BLaER1 (cell line): ENCODE measurements at regions not wholly inside any gene's neighbourhood (a gene's known extent, or its start where the extent isn't known, plus 50 kb on each side); places are given as distances from the start of the nearest gene placed in this dataset.

Experiments used
- H3K27ac ChIP-seq: shearing (Covaris generic); formaldehyde crosslinking; 2 replicates; pipeline ENCODE4 v1.8.1; 2022
- H3K27me3 ChIP-seq: shearing (Covaris generic); formaldehyde crosslinking; 2 replicates; pipeline ENCODE4 v1.8.1; 2022
- H3K36me3 ChIP-seq: shearing (Covaris generic); formaldehyde crosslinking; 2 replicates; pipeline ENCODE4 v1.8.1; 2022
- H3K4me1 ChIP-seq: shearing (Covaris generic); formaldehyde crosslinking; 2 replicates; pipeline ENCODE4 v1.8.1; 2022
- H3K4me2 ChIP-seq: shearing (Covaris generic); formaldehyde crosslinking; 2 replicates; pipeline ENCODE4 v1.8.1; 2022
- H3K4me3 ChIP-seq: shearing (Covaris generic); formaldehyde crosslinking; 2 replicates; pipeline ENCODE4 v1.8.1; 2022
- H3K9ac ChIP-seq: shearing (Covaris generic); formaldehyde crosslinking; 2 replicates; pipeline ENCODE4 v1.8.1; 2022
- H3K9me3 ChIP-seq: shearing (Covaris generic); formaldehyde crosslinking; 2 replicates; pipeline ENCODE4 v1.8.1; 2022
- H4K20me1 ChIP-seq: shearing (Covaris generic); formaldehyde crosslinking; 2 replicates; pipeline ENCODE4 v1.8.1; 2022
- Cebpa-rat ChIP-seq: shearing (Covaris generic); IDR thresholded peaks from 2 replicates; pipeline ENCODE4 v1.8.1; 2022

GRCh38 chr1:90809093-90809492, 92.0 kb upstream of the BARHL2 start:
- H3K4me1 ChIP-seq, result no peaks in the 10 kb centered on the region
- no peak for TF ChIP-seq Cebpa-rat

GRCh38 chr1:90807329-90807728, 90.2 kb upstream of the BARHL2 start:
- H3K4me3 ChIP-seq, result no peak overlapping the region
- H3K4me2 ChIP-seq, result no peak overlapping the region
- no peak for TF ChIP-seq Cebpa-rat
- no peaks in the 10 kb centered on the region for H3K9me3 ChIP-seq
- no peak overlapping the region for H3K9ac ChIP-seq
- no peak overlapping the region for H3K27ac ChIP-seq
- no peaks in the 10 kb centered on the region for H3K4me1 ChIP-seq
- H4K20me1 ChIP-seq, result no peaks in the 10 kb centered on the region
- no peaks in the 10 kb centered on the region for H3K36me3 ChIP-seq
- no peaks in the 10 kb centered on the region for H3K27me3 ChIP-seq

More at GRCh38 chr1:90809093-90809492, 92.0 kb upstream of the BARHL2 start:
- H3K27me3 ChIP-seq, result no peaks in the 10 kb centered on the region
- no peak overlapping the region for H3K27ac ChIP-seq
- no peaks in the 10 kb centered on the region for H4K20me1 ChIP-seq
- H3K4me3 ChIP-seq, result no peak overlapping the region
- no peak overlapping the region for H3K4me2 ChIP-seq
- no peak overlapping the region for H3K9ac ChIP-seq
- H3K36me3 ChIP-seq, result no peaks in the 10 kb centered on the region
- H3K9me3 ChIP-seq, result no peaks in the 10 kb centered on the region

- Histone ChIP-seq H3K27ac (no peak overlapping the region), H3K4me3 (no peak overlapping the region), H4K20me1 (no peaks in the 10 kb centered on the region), H3K36me3 (no peaks in the 10 kb centered on the region), H3K4me2 (no peak overlapping the region), H3K4me1 (no peaks in the 10 kb centered on the region), H3K9me3 (no peaks in the 10 kb centered on the region), H3K9ac (no peak overlapping the region), H3K27me3 (no peaks in the 10 kb centered on the region)
- TF ChIP-seq Cebpa-rat, result no peak
Observed at GRCh38 chr1:90802622-90803021, 85.5 kb upstream of the BARHL2 start.

GRCh38 chr1:90800012-90800717, 83.1 kb upstream of the BARHL2 start:
- Histone ChIP-seq H3K4me3 (no peak overlapping the region), H3K27ac (no peak overlapping the region), H3K36me3 (no peaks in the 10 kb centered on the region), H3K4me1 (peaks cover 4% of the 10 kb centered on the region), H3K9ac (no peak overlapping the region), H3K9me3 (no peaks in the 10 kb centered on the region), H4K20me1 (no peaks in the 10 kb centered on the region), H3K4me2 (no peak overlapping the region), H3K27me3 (no peaks in the 10 kb centered on the region)
- no peak for TF ChIP-seq Cebpa-rat

GRCh38 chr1:90799326-90799725, 82.2 kb upstream of the BARHL2 start:
- no peaks in the 10 kb centered on the region for H3K27me3 ChIP-seq
- TF ChIP-seq Cebpa-rat, result no peak
- H3K4me2 ChIP-seq, result no peak overlapping the region
- H3K27ac ChIP-seq, result no peak overlapping the region
- no peaks in the 10 kb centered on the region for H3K36me3 ChIP-seq
- no peak overlapping the region for H3K9ac ChIP-seq
- H3K9me3 ChIP-seq, result no peaks in the 10 kb centered on the region
- no peaks in the 10 kb centered on the region for H4K20me1 ChIP-seq
- peaks cover 12% of the 10 kb centered on the region for H3K4me1 ChIP-seq
- H3K4me3 ChIP-seq, result no peak overlapping the region

GRCh38 chr1:90798883-90799282, 81.8 kb upstream of the BARHL2 start:
- no peaks in the 10 kb centered on the region for H3K36me3 ChIP-seq
- H4K20me1 ChIP-seq, result no peaks in the 10 kb centered on the region
- H3K4me2 ChIP-seq, result no peak overlapping the region
- H3K27ac ChIP-seq, result no peak overlapping the region
- peaks cover 16% of the 10 kb centered on the region for H3K4me1 ChIP-seq
- no peaks in the 10 kb centered on the region for H3K27me3 ChIP-seq
- H3K9me3 ChIP-seq, result no peaks in the 10 kb centered on the region
- no peak overlapping the region for H3K4me3 ChIP-seq
- no peak for TF ChIP-seq Cebpa-rat
- no peak overlapping the region for H3K9ac ChIP-seq

GRCh38 chr1:90798344-90798743, 81.2 kb upstream of the BARHL2 start:
- Histone ChIP-seq H3K4me1 (peaks cover 16% of the 10 kb centered on the region), H3K27ac (no peak overlapping the region), H3K9ac (no peak overlapping the region), H3K9me3 (no peaks in the 10 kb centered on the region), H3K4me3 (no peak overlapping the region), H3K36me3 (no peaks in the 10 kb centered on the region), H3K4me2 (no peak overlapping the region), H3K27me3 (no peaks in the 10 kb centered on the region), H4K20me1 (no peaks in the 10 kb centered on the region)
- no peak for TF ChIP-seq Cebpa-rat

- H3K4me3 ChIP-seq, result no peak overlapping the region
- H3K9me3 ChIP-seq, result no peaks in the 10 kb centered on the region
- no peaks in the 10 kb centered on the region for H4K20me1 ChIP-seq
- no peak overlapping the region for H3K27ac ChIP-seq
- no peak overlapping the region for H3K9ac ChIP-seq
- TF ChIP-seq Cebpa-rat, result no peak
- H3K4me2 ChIP-seq, result peak overlapping the region; percentile 35; the same call in 1 of the 2 replicates
- H3K27me3 ChIP-seq, result no peaks in the 10 kb centered on the region
- peaks cover 16% of the 10 kb centered on the region for H3K4me1 ChIP-seq
- H3K36me3 ChIP-seq, result no peaks in the 10 kb centered on the region
Observed at GRCh38 chr1:90795431-90795830, 78.3 kb upstream of the BARHL2 start.

- Histone ChIP-seq H3K27ac (no peak overlapping the region), H3K9me3 (peaks cover 9% of the 10 kb centered on the region), H3K9ac (no peak overlapping the region), H3K36me3 (no peaks in the 10 kb centered on the region), H3K4me2 (no peak overlapping the region), H4K20me1 (no peaks in the 10 kb centered on the region), H3K27me3 (no peaks in the 10 kb centered on the region), H3K4me1 (no peaks in the 10 kb centered on the region), H3K4me3 (no peak overlapping the region)
- TF ChIP-seq Cebpa-rat, result no peak
Observed at GRCh38 chr1:90786709-90787108, 69.6 kb upstream of the BARHL2 start.

- no peaks in the 10 kb centered on the region for H4K20me1 ChIP-seq
- H3K4me3 ChIP-seq, result no peak overlapping the region
- no peaks in the 10 kb centered on the region for H3K36me3 ChIP-seq
- H3K4me2 ChIP-seq, result no peak overlapping the region
- no peaks in the 10 kb centered on the region for H3K27me3 ChIP-seq
- H3K9ac ChIP-seq, result no peak overlapping the region
- no peaks in the 10 kb centered on the region for H3K4me1 ChIP-seq
- no peak overlapping the region for H3K27ac ChIP-seq
- no peak for TF ChIP-seq Cebpa-rat
- peaks cover 2% of the 10 kb centered on the region; the same call in 1 of the 2 replicates for H3K9me3 ChIP-seq
Observed at GRCh38 chr1:90784186-90784847, 67.2 kb upstream of the BARHL2 start.
